Neural crest cell (in vitro differentiated cells): ENCODE measurements at regions not wholly inside any gene's neighbourhood (a gene's known extent, or its start where the extent isn't known, plus 50 kb on each side); places are given as distances from the start of the nearest gene placed in this dataset.

ENCODE experiments used
- DNase-seq: peaks from one replicate; pipeline ENCODE4 v3.0.0; 2021; ENCODE audit warnings: low read depth, mixed read lengths, low spot score
- H3K27ac Mint-ChIP-seq: one replicate; pipeline ENCODE4 v1.8.0; 2021; ENCODE audit warnings: mild to moderate bottlenecking, mixed read lengths; ENCODE audit not compliant: unreplicated experiment
- H3K27me3 Mint-ChIP-seq: 2 replicates; pipeline ENCODE4 v1.8.0; 2021; ENCODE audit warnings: low read depth, mild to moderate bottlenecking, mixed read lengths
- H3K36me3 Mint-ChIP-seq: 2 replicates; pipeline ENCODE4 v1.8.0; 2021; ENCODE audit warnings: low read depth, mild to moderate bottlenecking, mixed read lengths
- H3K4me1 Mint-ChIP-seq: 2 replicates; pipeline ENCODE4 v1.8.0; 2021; ENCODE audit warnings: mixed read lengths
- H3K4me3 Mint-ChIP-seq: one replicate; pipeline ENCODE4 v1.8.0; 2021; ENCODE audit warnings: mild to moderate bottlenecking, mixed read lengths
- H3K9me3 Mint-ChIP-seq: 2 replicates; pipeline ENCODE4 v1.8.0; 2021; ENCODE audit warnings: mixed read lengths
- TF ChIP-seq, protein P1 (sequence below): fragments of 200-600 bp; sonication (generic); conservative IDR thresholded peaks from 2 replicates; pipeline ENCODE4 v1.5.0; 2021; ENCODE audit warnings: antibody characterized with exemption, mild to moderate bottlenecking

- Mint-ChIP-seq H3K4me3 (no peak overlapping the region), H3K9me3 (peaks cover under 1% of the 10 kb centered on the region), H3K4me1 (peaks cover 6% of the 10 kb centered on the region), H3K27ac (no peak overlapping the region), H3K27me3 (peaks cover 21% of the 10 kb centered on the region), H3K36me3 (no peaks in the 10 kb centered on the region)
- TF ChIP-seq, protein P1, sequence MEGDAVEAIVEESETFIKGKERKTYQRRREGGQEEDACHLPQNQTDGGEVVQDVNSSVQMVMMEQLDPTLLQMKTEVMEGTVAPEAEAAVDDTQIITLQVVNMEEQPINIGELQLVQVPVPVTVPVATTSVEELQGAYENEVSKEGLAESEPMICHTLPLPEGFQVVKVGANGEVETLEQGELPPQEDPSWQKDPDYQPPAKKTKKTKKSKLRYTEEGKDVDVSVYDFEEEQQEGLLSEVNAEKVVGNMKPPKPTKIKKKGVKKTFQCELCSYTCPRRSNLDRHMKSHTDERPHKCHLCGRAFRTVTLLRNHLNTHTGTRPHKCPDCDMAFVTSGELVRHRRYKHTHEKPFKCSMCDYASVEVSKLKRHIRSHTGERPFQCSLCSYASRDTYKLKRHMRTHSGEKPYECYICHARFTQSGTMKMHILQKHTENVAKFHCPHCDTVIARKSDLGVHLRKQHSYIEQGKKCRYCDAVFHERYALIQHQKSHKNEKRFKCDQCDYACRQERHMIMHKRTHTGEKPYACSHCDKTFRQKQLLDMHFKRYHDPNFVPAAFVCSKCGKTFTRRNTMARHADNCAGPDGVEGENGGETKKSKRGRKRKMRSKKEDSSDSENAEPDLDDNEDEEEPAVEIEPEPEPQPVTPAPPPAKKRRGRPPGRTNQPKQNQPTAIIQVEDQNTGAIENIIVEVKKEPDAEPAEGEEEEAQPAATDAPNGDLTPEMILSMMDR = no peak
- DNase-seq = no peak
Measured at GRCh38 chr17:34126965-34127364, 128.1 kb upstream of the CCL2 start.

DNA sequence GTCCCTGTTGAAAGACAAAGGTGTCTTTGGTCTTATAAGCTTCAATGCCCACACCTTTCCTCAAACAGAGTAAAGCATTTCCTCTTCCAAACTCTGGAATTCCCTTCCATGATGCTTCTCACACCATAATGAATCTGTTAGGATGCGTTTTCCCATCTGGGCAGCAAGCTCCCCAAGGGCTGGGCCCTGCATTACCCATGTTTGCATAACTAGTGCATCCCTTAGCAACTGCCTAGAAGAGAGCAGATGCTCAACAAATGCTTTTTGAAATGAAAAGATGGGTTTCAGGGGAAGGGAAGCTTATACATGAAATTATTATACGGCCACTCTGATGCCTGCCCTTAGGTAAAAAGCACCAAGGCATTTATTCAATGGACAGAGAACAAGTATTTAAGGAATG lies 124.5 kb upstream of the CCL2 start:
- peaks cover 2% of the 10 kb centered on the region for H3K9me3 Mint-ChIP-seq
- no peak overlapping the region for H3K27ac Mint-ChIP-seq
- TF ChIP-seq, protein P1 = no peak
- H3K4me1 Mint-ChIP-seq = peaks cover 6% of the 10 kb centered on the region
- H3K36me3 Mint-ChIP-seq = no peaks in the 10 kb centered on the region
- no peak overlapping the region for H3K4me3 Mint-ChIP-seq
- DNase-seq = no peak
- H3K27me3 Mint-ChIP-seq = peaks cover 13% of the 10 kb centered on the region

DNA sequence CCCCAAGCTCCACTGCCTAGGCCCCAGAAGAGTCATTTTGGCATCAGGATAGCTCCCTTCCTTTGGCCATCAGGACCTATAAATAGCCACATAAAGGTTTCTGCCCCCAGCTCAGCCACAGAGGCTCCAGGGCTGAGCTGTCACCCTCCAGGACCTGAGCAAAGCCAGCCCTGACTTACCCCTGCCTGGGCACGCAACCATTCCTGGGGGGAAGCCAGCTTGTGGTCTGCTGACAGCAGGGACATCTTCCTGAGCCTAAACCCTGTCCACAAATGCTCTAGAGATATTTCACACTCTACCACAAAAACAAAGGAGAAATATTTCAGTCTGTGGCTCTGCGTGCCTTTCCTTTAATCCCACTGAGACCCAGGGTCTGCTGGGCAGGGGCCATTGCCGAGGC lies 123.7 kb upstream of the CCL2 start:
- DNase-seq = no peak
- Mint-ChIP-seq H3K4me3 (no peak overlapping the region), H3K4me1 (peaks cover 6% of the 10 kb centered on the region), H3K9me3 (peaks cover 2% of the 10 kb centered on the region), H3K36me3 (no peaks in the 10 kb centered on the region), H3K27me3 (peaks cover 18% of the 10 kb centered on the region), H3K27ac (no peak overlapping the region)
- TF ChIP-seq, protein P1 = no peak

- no peak overlapping the region for H3K4me3 Mint-ChIP-seq
- DNase-seq = no peak
- H3K27ac Mint-ChIP-seq = no peak overlapping the region
- peaks cover 6% of the 10 kb centered on the region for H3K4me1 Mint-ChIP-seq
- H3K36me3 Mint-ChIP-seq = no peaks in the 10 kb centered on the region
- peaks cover 16% of the 10 kb centered on the region for H3K27me3 Mint-ChIP-seq
- TF ChIP-seq, protein P1 = no peak
- H3K9me3 Mint-ChIP-seq = peaks cover 2% of the 10 kb centered on the region
Measured at GRCh38 chr17:34133350-34133749, 121.7 kb upstream of the CCL2 start.

- H3K9me3 Mint-ChIP-seq = peaks cover 2% of the 10 kb centered on the region
- no peak overlapping the region for H3K27ac Mint-ChIP-seq
- peaks cover 36% of the 10 kb centered on the region for H3K27me3 Mint-ChIP-seq
- no peak overlapping the region for H3K4me3 Mint-ChIP-seq
- TF ChIP-seq, protein P1 = no peak
- no peak for DNase-seq
- no peaks in the 10 kb centered on the region for H3K36me3 Mint-ChIP-seq
- H3K4me1 Mint-ChIP-seq = peaks cover 11% of the 10 kb centered on the region
Measured at GRCh38 chr17:34135841-34136240, 119.2 kb upstream of the CCL2 start.

GRCh38 chr17:34140006-34140405 lies 115.1 kb upstream of the CCL2 start:
- H3K4me3 Mint-ChIP-seq = no peak overlapping the region
- H3K36me3 Mint-ChIP-seq = no peaks in the 10 kb centered on the region
- H3K27ac Mint-ChIP-seq = no peak overlapping the region
- no peaks in the 10 kb centered on the region for H3K9me3 Mint-ChIP-seq
- peaks cover 35% of the 10 kb centered on the region for H3K27me3 Mint-ChIP-seq
- peaks cover 8% of the 10 kb centered on the region for H3K4me1 Mint-ChIP-seq
- TF ChIP-seq, protein P1 = no peak
- no peak for DNase-seq
